ENCODE measurements at regions not wholly inside any gene's neighbourhood (a gene's known extent, or its start where the extent isn't known, plus 50 kb on each side); places are given as distances from the start of the nearest gene placed in this dataset.

- Mint-ChIP-seq H3K4me3 (ENCODE audit: unreplicated experiment) (no peak overlapping the region), H3K27ac (ENCODE audit: unreplicated experiment) (no peak overlapping the region), H3K27me3 (ENCODE audit: unreplicated experiment) (no peaks in the 10 kb centered on the region), H3K36me3 (ENCODE audit: low read depth, unreplicated experiment) (no peaks in the 10 kb centered on the region), H3K9me3 (ENCODE audit: unreplicated experiment) (no peaks in the 10 kb centered on the region), H3K4me1 (ENCODE audit: unreplicated experiment) (no peaks in the 10 kb centered on the region)
- TF ChIP-seq CTCF (IDR thresholded peaks at IDR 0.05; ENCODE audit: unreplicated experiment) = no peak
- DNase-seq (ENCODE audit: low spot score) = no peak
Observed at GRCh38 chr3:22236490-22237270, 485.7 kb upstream of the ZNF385D start.

- Mint-ChIP-seq H3K27me3 (ENCODE audit: unreplicated experiment) (no peaks in the 10 kb centered on the region), H3K27ac (ENCODE audit: unreplicated experiment) (no peak overlapping the region), H3K36me3 (ENCODE audit: low read depth, unreplicated experiment) (no peaks in the 10 kb centered on the region), H3K4me3 (ENCODE audit: unreplicated experiment) (no peak overlapping the region), H3K4me1 (ENCODE audit: unreplicated experiment) (no peaks in the 10 kb centered on the region), H3K9me3 (ENCODE audit: unreplicated experiment) (no peaks in the 10 kb centered on the region)
- TF ChIP-seq CTCF (IDR thresholded peaks at IDR 0.05; ENCODE audit: unreplicated experiment) = no peak
- DNase-seq (ENCODE audit: low spot score) = no peak
Observed at GRCh38 chr3:22239011-22239410, 488.0 kb upstream of the ZNF385D start.

- Mint-ChIP-seq H3K9me3 (ENCODE audit: unreplicated experiment) (no peaks in the 10 kb centered on the region), H3K27ac (ENCODE audit: unreplicated experiment) (no peak overlapping the region), H3K36me3 (ENCODE audit: low read depth, unreplicated experiment) (no peaks in the 10 kb centered on the region), H3K4me3 (ENCODE audit: unreplicated experiment) (no peak overlapping the region), H3K27me3 (ENCODE audit: unreplicated experiment) (no peaks in the 10 kb centered on the region), H3K4me1 (ENCODE audit: unreplicated experiment) (no peaks in the 10 kb centered on the region)
- no peak for DNase-seq (ENCODE audit: low spot score)
- TF ChIP-seq CTCF (IDR thresholded peaks at IDR 0.05; ENCODE audit: unreplicated experiment) = no peak
Observed at GRCh38 chr3:22241110-22241509, 490.1 kb upstream of the ZNF385D start.

- H3K9me3 Mint-ChIP-seq (ENCODE audit: unreplicated experiment) = no peaks in the 10 kb centered on the region
- no peak overlapping the region for H3K27ac Mint-ChIP-seq (ENCODE audit: unreplicated experiment)
Observed at GRCh38 chr3:22244761-22245521, 493.9 kb upstream of the ZNF385D start.

More at GRCh38 chr3:22244761-22245521, 493.9 kb upstream of the ZNF385D start:
- no peaks in the 10 kb centered on the region for H3K27me3 Mint-ChIP-seq (ENCODE audit: unreplicated experiment)
- no peak for DNase-seq (ENCODE audit: low spot score)
- no peaks in the 10 kb centered on the region for H3K4me1 Mint-ChIP-seq (ENCODE audit: unreplicated experiment)
- H3K4me3 Mint-ChIP-seq (ENCODE audit: unreplicated experiment) = no peak overlapping the region
- TF ChIP-seq CTCF (IDR thresholded peaks at IDR 0.05; ENCODE audit: unreplicated experiment) = no peak
- H3K36me3 Mint-ChIP-seq (ENCODE audit: low read depth, unreplicated experiment) = no peaks in the 10 kb centered on the region

Measured in endothelial cell (in vitro differentiated cells).